ENCODE measurements at regions not wholly inside any gene's neighbourhood (a gene's known extent, or its start where the extent isn't known, plus 50 kb on each side); places are given as distances from the start of the nearest gene placed in this dataset.

GRCh38 chr12:124663206-124663605, 95.8 kb upstream of the NCOR2 start:
- Histone ChIP-seq H3K23me2 (ENCODE audit: insufficient read length, low read depth, low read length, poor library complexity, severe bottlenecking) (no peaks in the 10 kb centered on the region), H2BK5ac (ENCODE audit: insufficient read length, low read length) (no peak overlapping the region), H2BK12ac (ENCODE audit: insufficient read length, low read depth, low read length) (no peak overlapping the region), H2BK120ac (ENCODE audit: low read depth, low read length, poor library complexity, severe bottlenecking) (no peak overlapping the region), H3K56ac (ENCODE audit: insufficient read length, low read depth, low read length) (no peak overlapping the region), H3K4ac (ENCODE audit: low read depth, low read length) (no peak overlapping the region), H2BK20ac (ENCODE audit: low read depth, low read length, poor library complexity, severe bottlenecking) (no peak overlapping the region), H3K4me1 (ENCODE audit: insufficient read depth, low read length) (no peaks in the 10 kb centered on the region), H3K79me2 (ENCODE audit: insufficient read depth, low read length) (no peaks in the 10 kb centered on the region), H4K91ac (ENCODE audit: insufficient read length, low read depth, low read length) (no peak overlapping the region), H3K79me1 (ENCODE audit: insufficient read depth, low read depth, low read length, poor library complexity, severe bottlenecking) (no peaks in the 10 kb centered on the region), H3K18ac (ENCODE audit: insufficient read length, low read depth, low read length) (no peak overlapping the region), H2BK15ac (ENCODE audit: low read depth, low read length) (no peak overlapping the region), H2AK5ac (ENCODE audit: insufficient read length, low read length) (no peak overlapping the region), H3K14ac (ENCODE audit: insufficient read depth, low read length) (no peak overlapping the region), H2AFZ (ENCODE audit: low read length) (no peak overlapping the region), H3K9me3 (ENCODE audit: control insufficient read depth, low read depth, low read length) (no peaks in the 10 kb centered on the region), H3T11ph (ENCODE audit: low read length) (no peak overlapping the region), H3K9ac (ENCODE audit: extremely low read depth, insufficient read length, low read length) (no peak overlapping the region), H3K27ac (ENCODE audit: insufficient read length, low read depth, low read length) (no peak overlapping the region), H3K4me2 (ENCODE audit: insufficient read depth, insufficient read length, low read length) (no peak overlapping the region), H4K20me1 (ENCODE audit: control insufficient read depth, insufficient read depth, insufficient read length) (no peaks in the 10 kb centered on the region), H3K23ac (ENCODE audit: insufficient read length, low read depth, low read length) (no peak overlapping the region), H4K5ac (ENCODE audit: insufficient read length, low read depth, low read length) (no peak overlapping the region), H4K8ac (replicated peaks; ENCODE audit: insufficient read length, low read depth, low read length) (no peak overlapping the region), H3K27me3 (ENCODE audit: insufficient read depth, low read length) (no peaks in the 10 kb centered on the region)
- no peaks in the 10 kb centered on the region for H3K36me3 Mint-ChIP-seq (ENCODE audit: insufficient read depth in 1 of 3, low read depth in 3 of 3)
- H3K4me1 Mint-ChIP-seq, result peaks cover 3 to 6% of the 10 kb centered on the region in 2 experiments
- H3K27ac Mint-ChIP-seq, result no peak overlapping the region
- WGBS (ENCODE audit: extremely low coverage, insufficient read length, low lambda C conversion rate), result no CpG with 5 or more reads among the region's 7 CpGs
- DNase-seq, result no peak
- peaks cover 0 to 4% of the 10 kb centered on the region in 2 experiments; a peak in 2 of 5 replicates for H3K9me3 Mint-ChIP-seq
- H3K4me3 Mint-ChIP-seq, result no peak overlapping the region
- TF ChIP-seq CTCF (conservative IDR thresholded peaks at IDR 0.05), result no peak
- H3K27me3 Mint-ChIP-seq (ENCODE audit: low read depth), result peaks cover 9% of the 10 kb centered on the region

Measured in H9 (cell line).